ENCODE measurements at regions not wholly inside any gene's neighbourhood (a gene's known extent, or its start where the extent isn't known, plus 50 kb on each side); places are given as distances from the start of the nearest gene placed in this dataset.

GRCh38 chrX:125395626-125396025, 76.0 kb downstream of the TEX13C start:
- TF ChIP-seq EZH2 (IDR thresholded peaks at IDR 0.05; ENCODE audit: borderline replicate concordance, low read length) (no peak), CTCF (IDR thresholded peaks at IDR 0.05; ENCODE audit: low read length) (no peak)
- H3K27ac ChIP-seq (ENCODE audit: low read depth, low read length, poor library complexity, severe bottlenecking): no peak overlapping the region
- no peak overlapping the region for H3K4me3 ChIP-seq (ENCODE audit: low read depth, low read length, poor library complexity, severe bottlenecking)
- H3K4me2 ChIP-seq (ENCODE audit: low read length): no peak overlapping the region
- no peaks in the 10 kb centered on the region for H3K9me3 ChIP-seq (ENCODE audit: low read length)
- no peaks in the 10 kb centered on the region for H3K4me1 ChIP-seq (ENCODE audit: insufficient read depth, low read length, severe bottlenecking)
- no peaks in the 10 kb centered on the region for H3K9me2 ChIP-seq (ENCODE audit: low read depth, low read length)
- no peaks in the 10 kb centered on the region for H3K27me3 ChIP-seq (ENCODE audit: insufficient read depth, low read length)
- no peaks in the 10 kb centered on the region for H3K36me3 ChIP-seq (ENCODE audit: insufficient read depth, low read length)
- no peak overlapping the region for H3K9ac ChIP-seq (ENCODE audit: low read length)
- H4K20me1 ChIP-seq (ENCODE audit: insufficient read depth, low read length): no peaks in the 10 kb centered on the region
- H3F3A ChIP-seq (ENCODE audit: insufficient read depth, low read length): no peaks in the 10 kb centered on the region
- no peak overlapping the region for H2AFZ ChIP-seq (ENCODE audit: low read length)
- H3K79me2 ChIP-seq (ENCODE audit: insufficient read depth, low read length): no peaks in the 10 kb centered on the region

- H2AFZ ChIP-seq (ENCODE audit: low read length): no peak overlapping the region
- H3K27ac ChIP-seq (ENCODE audit: low read depth, low read length, poor library complexity, severe bottlenecking): no peak overlapping the region
- no peak overlapping the region for H3K9ac ChIP-seq (ENCODE audit: low read length)
- no peaks in the 10 kb centered on the region for H3K4me1 ChIP-seq (ENCODE audit: insufficient read depth, low read length, severe bottlenecking)
- H3K79me2 ChIP-seq (ENCODE audit: insufficient read depth, low read length): no peaks in the 10 kb centered on the region
- TF ChIP-seq CTCF (IDR thresholded peaks at IDR 0.05; ENCODE audit: low read length): no peak
- TF ChIP-seq EZH2 (IDR thresholded peaks at IDR 0.05; ENCODE audit: borderline replicate concordance, low read length): no peak
- no peaks in the 10 kb centered on the region for H3K9me2 ChIP-seq (ENCODE audit: low read depth, low read length)
- H3K27me3 ChIP-seq (ENCODE audit: insufficient read depth, low read length): no peaks in the 10 kb centered on the region
- no peak overlapping the region for H3K4me3 ChIP-seq (ENCODE audit: low read depth, low read length, poor library complexity, severe bottlenecking)
- H3K4me2 ChIP-seq (ENCODE audit: low read length): no peak overlapping the region
- H3K9me3 ChIP-seq (ENCODE audit: low read length): no peaks in the 10 kb centered on the region
- no peaks in the 10 kb centered on the region for H3F3A ChIP-seq (ENCODE audit: insufficient read depth, low read length)
- H3K36me3 ChIP-seq (ENCODE audit: insufficient read depth, low read length): no peaks in the 10 kb centered on the region
- H4K20me1 ChIP-seq (ENCODE audit: insufficient read depth, low read length): no peaks in the 10 kb centered on the region
Measured at GRCh38 chrX:125398959-125399440, 79.3 kb downstream of the TEX13C start.

- H2AFZ ChIP-seq (ENCODE audit: low read length): no peak overlapping the region
- no peaks in the 10 kb centered on the region for H3K9me3 ChIP-seq (ENCODE audit: low read length)
- no peaks in the 10 kb centered on the region for H4K20me1 ChIP-seq (ENCODE audit: insufficient read depth, low read length)
- H3K9ac ChIP-seq (ENCODE audit: low read length): no peak overlapping the region
- no peaks in the 10 kb centered on the region for H3K9me2 ChIP-seq (ENCODE audit: low read depth, low read length)
- H3F3A ChIP-seq (ENCODE audit: insufficient read depth, low read length): no peaks in the 10 kb centered on the region
- H3K4me2 ChIP-seq (ENCODE audit: low read length): no peak overlapping the region
- TF ChIP-seq CTCF (IDR thresholded peaks at IDR 0.05; ENCODE audit: low read length): no peak
- no peak for TF ChIP-seq EZH2 (IDR thresholded peaks at IDR 0.05; ENCODE audit: borderline replicate concordance, low read length)
- no peaks in the 10 kb centered on the region for H3K36me3 ChIP-seq (ENCODE audit: insufficient read depth, low read length)
- H3K4me1 ChIP-seq (ENCODE audit: insufficient read depth, low read length, severe bottlenecking): no peaks in the 10 kb centered on the region
- no peaks in the 10 kb centered on the region for H3K27me3 ChIP-seq (ENCODE audit: insufficient read depth, low read length)
- no peak overlapping the region for H3K27ac ChIP-seq (ENCODE audit: low read depth, low read length, poor library complexity, severe bottlenecking)
- no peaks in the 10 kb centered on the region for H3K79me2 ChIP-seq (ENCODE audit: insufficient read depth, low read length)
- H3K4me3 ChIP-seq (ENCODE audit: low read depth, low read length, poor library complexity, severe bottlenecking): no peak overlapping the region
Measured at GRCh38 chrX:125402807-125403206, 83.1 kb downstream of the TEX13C start.
